GM21515 (cell line): ENCODE measurements at regions not wholly inside any gene's neighbourhood (a gene's known extent, or its start where the extent isn't known, plus 50 kb on each side); places are given as distances from the start of the nearest gene placed in this dataset.

ENCODE experiments used
- ATAC-seq: cut with Tn5 transposase; IDR thresholded peaks from one replicate; pipeline ENCODE4 v1.9.1; 2021; ENCODE audit not compliant: unreplicated experiment

GRCh38 chr11:130636722-130637464, 188.4 kb downstream of the ADAMTS15 start:
- no peak for ATAC-seq

DNA sequence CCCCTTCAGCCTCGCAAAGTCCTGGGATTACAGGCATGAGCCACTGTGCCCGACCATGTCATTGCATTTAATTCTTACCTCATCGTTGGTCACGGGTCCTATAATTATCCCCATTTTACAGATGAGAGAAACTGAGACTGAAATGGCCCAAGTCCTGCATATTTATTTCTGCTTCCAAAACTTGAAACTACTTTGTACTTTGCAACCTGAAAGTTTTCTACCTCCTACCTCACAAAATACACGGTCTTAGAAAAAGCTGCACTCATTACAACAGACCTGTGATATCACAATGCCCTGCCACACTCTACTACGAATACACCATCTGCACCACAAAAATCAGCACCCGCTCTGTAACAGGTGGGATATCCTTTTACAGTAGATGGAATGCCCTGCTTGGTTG, 189.1 kb downstream of the ADAMTS15 start:
- no peak for ATAC-seq

DNA sequence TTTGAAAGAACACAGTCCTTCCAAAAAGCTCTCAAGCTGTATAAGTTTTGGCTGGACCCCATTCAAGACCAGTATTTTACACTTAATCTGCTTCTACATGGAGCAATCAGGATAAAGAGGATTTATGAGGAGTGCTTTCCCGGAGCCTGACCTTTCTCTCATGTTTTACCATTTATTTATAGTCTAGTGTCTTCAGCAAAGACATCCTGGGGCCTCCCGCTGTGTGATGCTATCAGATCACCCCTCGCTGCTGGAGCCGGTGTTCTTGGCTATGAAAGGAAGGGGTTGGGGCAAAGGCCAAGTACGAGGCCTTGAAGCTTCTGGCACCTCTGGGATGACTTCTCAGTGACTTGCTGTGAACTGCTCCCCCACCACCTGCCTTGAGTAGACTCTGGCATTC, 189.6 kb downstream of the ADAMTS15 start:
- no peak for ATAC-seq

DNA sequence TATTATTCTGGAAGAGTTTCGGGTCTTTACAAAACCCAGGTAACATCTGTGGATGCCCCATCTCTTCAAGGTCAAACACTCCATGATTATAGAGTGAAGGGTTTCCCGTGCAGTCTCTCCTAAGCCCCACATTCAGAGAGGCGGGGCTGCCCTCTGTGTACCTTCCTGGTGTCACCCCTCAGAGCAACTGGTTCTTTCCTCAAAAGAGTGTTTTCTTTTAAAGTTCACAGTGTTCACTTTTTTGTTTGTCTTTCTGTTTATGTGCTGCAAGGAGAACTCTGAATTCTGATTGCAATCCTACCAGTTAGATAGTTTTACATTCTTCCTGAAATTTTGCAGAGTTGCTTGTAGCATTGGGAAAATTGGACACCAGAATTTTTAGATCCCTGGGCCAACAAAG, 190.2 kb downstream of the ADAMTS15 start:
- no peak for ATAC-seq

DNA sequence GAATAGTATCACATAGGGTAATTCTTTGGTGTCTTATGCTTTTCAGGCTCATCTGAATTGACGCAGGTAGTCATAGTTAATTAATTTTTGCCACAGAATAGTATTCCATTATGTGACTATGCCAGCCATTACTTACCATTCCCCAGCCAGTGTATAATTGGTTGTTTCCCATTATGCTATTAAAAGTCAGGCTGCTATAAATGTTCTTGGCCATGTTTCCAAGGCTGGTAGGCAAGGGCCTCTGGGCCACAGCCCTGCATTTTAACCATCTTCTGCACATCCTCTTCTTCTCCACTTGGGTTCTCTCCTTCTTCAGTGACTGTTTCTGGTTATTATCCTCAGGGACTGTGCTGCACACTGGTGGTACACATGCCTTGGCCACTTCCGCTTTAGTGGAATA, 190.9 kb downstream of the ADAMTS15 start:
- no peak for ATAC-seq

- no peak for ATAC-seq
These were observed 192.1 kb downstream of the ADAMTS15 start for GRCh38 chr11:130640526-130640925.

GRCh38 chr11:130641876-130642275, 193.4 kb downstream of the ADAMTS15 start:
- ATAC-seq, result no peak

- ATAC-seq, result no peak
These were observed 194.5 kb downstream of the ADAMTS15 start for GRCh38 chr11:130642994-130643393.

DNA sequence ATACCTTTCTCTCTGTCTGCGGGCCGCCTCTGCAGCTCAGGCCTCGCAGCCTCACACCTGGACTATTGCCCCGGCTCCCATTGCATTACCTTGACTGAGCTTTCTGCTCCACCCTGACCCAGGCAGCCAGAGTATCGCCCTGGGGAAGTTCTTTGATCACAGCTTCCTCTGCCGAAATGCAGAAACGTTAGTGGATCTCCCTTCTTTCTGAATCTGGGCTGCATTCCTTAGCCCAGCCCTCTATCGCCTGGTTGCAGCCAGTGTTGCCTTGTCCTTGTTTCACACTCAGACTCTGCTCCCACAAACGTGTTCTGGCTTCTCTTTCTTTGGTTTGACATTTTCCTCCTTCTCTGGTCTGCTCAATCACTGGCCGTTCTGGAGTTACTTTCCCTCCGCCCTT, 195.7 kb downstream of the ADAMTS15 start:
- no peak for ATAC-seq

DNA sequence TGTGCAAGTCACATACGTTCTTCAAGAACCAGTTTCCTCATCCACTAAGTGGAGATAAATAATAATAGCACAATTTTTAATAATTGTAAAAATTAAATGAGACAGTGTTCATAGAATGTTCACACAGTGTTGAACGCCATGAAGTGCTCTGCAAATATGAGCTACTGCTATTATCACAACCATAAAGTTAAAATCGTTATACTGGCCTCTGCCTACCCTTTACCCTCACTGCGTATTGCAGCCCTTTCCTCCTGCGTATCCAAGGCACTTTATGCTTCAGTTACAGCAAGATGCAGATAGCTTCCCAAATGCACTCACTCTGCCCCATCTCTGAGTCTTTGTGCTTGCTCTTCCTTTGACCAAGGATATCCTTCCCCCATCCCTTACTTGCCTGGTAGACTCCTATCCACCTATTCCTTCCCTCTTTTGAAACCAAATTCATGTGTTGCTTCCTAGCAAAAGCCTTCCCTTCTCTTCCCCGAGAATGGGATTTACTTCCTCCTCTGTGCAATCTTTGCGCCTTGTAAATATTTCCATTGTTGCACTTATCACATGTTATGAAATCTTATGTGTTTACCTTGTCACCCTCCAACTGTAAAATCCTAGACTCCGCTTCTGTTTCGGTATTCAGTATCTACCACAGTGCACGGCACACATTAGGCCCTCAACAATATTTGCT, 196.9 kb downstream of the ADAMTS15 start:
- no peak for ATAC-seq

- no peak for ATAC-seq
These were observed 197.4 kb downstream of the ADAMTS15 start for GRCh38 chr11:130645843-130646197.

DNA sequence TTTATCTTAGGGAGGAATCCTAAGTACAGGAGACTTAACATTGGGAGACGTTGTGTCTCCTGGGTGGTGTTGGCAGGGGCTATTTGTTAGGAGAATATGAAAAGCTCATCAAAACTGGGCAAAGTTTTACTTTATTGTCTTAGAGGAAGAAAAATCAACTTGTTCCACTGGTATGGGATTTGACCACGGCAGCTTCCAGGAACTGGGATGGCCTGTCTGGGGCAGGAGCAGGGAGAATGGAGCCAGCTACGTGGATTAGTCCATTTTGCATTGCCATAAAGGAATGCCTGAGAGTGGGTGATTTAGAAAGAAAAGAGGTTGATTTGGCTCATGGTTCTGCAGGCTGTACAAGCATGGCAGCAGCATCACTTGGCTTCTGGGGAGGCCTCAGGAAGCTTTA, 198.4 kb downstream of the ADAMTS15 start:
- ATAC-seq, result no peak

DNA sequence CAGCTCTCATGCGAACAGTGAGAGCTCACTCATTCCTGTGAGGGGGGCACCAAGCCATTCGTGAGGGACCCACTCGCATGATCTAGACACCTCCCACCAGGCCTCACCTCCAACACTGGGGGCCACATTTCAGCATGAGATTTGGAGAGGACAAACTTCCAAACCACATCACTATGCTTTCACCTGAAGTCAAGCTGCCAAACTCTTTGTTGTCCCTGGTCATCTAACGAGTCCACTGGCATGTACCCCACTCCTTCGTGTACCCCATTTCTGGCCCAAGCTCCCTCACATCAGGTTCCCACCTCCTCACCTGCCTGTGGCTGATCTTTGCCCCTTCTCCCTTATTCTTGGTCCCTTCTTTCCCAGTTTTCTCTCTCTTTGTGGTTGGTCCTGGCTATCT, 198.9 kb downstream of the ADAMTS15 start:
- no peak for ATAC-seq

DNA sequence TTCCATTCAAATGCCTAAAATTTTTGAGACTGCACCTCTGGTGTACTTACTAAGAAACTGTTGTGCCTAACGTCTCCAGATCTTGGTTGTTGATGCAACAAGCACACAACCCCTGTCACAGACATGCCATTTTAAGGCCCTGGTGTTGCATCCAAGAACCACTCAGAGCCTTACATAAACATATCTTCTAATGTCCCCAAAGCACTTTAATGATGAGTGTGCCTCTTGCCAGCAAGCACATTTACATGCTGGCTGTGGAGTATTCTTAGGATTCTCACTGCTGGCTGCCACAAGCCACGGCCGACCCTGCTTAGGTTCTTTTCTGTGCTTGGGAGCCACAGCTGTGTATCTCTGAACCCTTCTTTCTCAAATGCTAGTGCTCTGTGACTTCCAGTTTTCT, 201.4 kb downstream of the ADAMTS15 start:
- ATAC-seq, result no peak

DNA sequence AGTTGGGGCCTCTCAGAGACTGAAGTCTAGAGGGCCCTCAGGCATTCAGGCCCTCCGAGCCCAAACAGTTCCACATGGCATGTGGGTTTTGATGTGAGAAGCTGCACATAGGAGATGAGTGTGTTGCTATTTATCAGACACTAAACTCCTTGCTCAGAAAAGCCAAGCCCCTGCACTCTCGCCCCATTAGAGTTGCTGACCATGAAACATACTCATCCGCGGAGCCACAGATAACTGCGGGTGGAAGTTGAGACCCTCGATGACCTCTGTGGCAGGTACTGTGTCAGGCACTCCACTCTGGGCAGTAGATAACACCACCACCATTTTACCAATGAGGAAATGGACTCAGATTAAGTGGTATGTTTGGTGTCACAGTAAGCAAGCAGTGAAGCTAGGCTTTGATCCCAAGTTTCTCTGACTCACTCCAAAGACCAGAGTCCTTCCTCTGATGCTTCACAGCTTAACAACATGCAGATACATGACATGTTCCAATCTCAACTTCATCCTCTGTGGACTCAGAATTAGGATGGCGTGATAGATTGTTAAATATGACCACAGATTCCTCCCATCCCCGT, 202.1 kb downstream of the ADAMTS15 start:
- ATAC-seq, result no peak

GRCh38 chr11:130651066-130651855, 202.8 kb downstream of the ADAMTS15 start:
- no peak for ATAC-seq

DNA sequence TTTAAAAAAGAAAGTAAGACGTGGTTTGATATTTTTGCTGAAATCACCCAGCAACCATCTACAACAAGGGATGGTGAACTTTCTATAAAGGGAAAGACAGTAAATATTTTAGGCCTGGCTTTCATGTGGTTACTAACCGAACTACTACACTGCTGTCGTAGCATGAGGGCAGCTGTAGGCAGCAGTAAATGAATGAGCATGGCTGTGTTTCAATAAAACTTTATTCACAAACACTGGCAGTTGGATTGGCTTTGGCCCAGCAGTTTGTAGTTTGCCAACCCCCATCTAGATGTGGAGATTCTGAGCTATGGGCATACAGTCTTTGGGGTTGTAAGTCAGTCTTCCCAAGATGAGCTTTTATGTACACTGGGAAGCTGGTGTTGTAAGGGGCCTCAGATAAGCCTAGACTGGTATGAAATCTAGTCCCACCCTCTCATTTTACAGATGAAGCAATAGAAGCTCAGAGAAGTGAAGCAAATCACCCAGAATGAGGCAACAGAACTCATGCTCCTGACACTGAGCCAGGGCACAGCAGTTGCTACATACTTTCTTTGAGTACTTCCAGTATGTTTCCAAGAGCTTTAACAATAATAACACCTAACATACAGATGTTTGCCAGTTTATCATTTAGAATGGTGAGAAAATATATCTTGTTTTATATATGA, 204.4 kb downstream of the ADAMTS15 start:
- ATAC-seq, result no peak

GRCh38 chr11:130653838-130654636, 205.6 kb downstream of the ADAMTS15 start:
- ATAC-seq, result no peak

DNA sequence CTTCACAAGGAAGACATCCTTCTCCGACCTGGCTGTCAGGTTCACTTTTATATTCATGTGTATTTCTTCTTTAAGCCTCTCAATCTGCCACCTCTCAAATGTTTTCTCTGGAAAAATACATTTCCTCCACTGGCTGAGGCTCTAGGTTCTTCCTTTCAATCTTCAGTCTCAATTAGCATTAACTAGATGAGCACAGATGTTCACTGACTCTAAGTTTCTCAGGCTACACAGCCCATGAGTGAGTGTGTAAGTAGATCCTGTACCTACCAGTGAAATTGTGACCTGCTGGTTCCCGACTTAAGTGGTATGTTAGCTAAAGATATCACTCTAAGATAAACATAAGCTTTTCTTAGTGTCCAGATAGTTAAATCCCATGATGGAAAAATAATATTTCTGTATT, 206.9 kb downstream of the ADAMTS15 start:
- ATAC-seq, result no peak

DNA sequence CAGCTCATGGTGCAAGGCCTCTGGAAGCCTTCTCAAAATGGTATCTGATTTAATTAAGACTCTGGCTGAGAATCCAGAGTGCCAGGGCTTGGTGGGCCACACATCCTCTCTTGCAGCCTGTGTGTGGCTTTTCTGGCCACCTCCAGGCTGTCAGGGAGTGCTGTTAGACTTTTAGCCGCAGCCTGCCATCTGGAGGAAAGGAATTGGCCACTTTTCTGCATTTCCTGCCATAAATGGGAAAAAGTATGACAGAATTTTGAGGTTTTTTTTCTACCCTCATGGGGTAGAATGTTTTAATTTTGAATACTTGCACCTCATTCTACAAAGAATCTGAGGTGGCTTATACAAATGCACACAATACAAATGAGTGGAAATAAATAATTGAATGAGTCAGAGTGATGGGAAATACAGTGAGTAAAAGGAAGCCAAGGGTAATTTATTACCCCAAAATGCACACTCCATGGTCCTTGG, 218.4 kb downstream of the ADAMTS15 start:
- no peak for ATAC-seq
